Activated CD4-positive, CD25-positive, alpha-beta regulatory T cell treated with anti-CD3 and anti-CD28 coated beads, Interleukin-2, amount 50 U/mL, for 16 hours (primary cell): ENCODE measurements at regions not wholly inside any gene's neighbourhood (a gene's known extent, or its start where the extent isn't known, plus 50 kb on each side); places are given as distances from the start of the nearest gene placed in this dataset.
A peak's percentile ranks its signal among the peaks of the same experiment; 100 is the strongest.
"Not testable (repeated sequence)": the region's sequence is repeated elsewhere in the genome, so short reads cannot be mapped to it uniquely, and the experiment has no call there.

ENCODE experiments used
- DNase-seq: peaks from one replicate; pipeline ENCODE4 v3.0.0-alpha.2; 2020; ENCODE audit warnings: low read depth, low spot score

GRCh38 chr20:2203436-2203835 is 92.4 kb upstream of the TGM3 start:
- DNase-seq: no peak

- no peak for DNase-seq
Measured at GRCh38 chr20:2204021-2204420, 91.8 kb upstream of the TGM3 start.

- DNase-seq: peak; percentile 19
Measured at GRCh38 chr20:2206957-2207769, 88.6 kb upstream of the TGM3 start.

GRCh38 chr20:2207770-2208097 is 88.1 kb upstream of the TGM3 start:
- DNase-seq: no peak

GRCh38 chr20:2208897-2209296 is 86.9 kb upstream of the TGM3 start:
- DNase-seq: no peak

- DNase-seq: no peak
Measured at GRCh38 chr20:2210646-2211552, 84.9 kb upstream of the TGM3 start.

GRCh38 chr20:2212456-2213015 is 83.3 kb upstream of the TGM3 start:
- DNase-seq: no peak

GRCh38 chr20:2213401-2213800 is 82.4 kb upstream of the TGM3 start:
- DNase-seq: no peak

- DNase-seq: no peak
Measured at GRCh38 chr20:2217857-2218539, 77.8 kb upstream of the TGM3 start.

GRCh38 chr20:2219481-2220006 is 76.3 kb upstream of the TGM3 start:
- no peak for DNase-seq

- DNase-seq: no peak
Measured at GRCh38 chr20:2220298-2220697, 75.5 kb upstream of the TGM3 start.

GRCh38 chr20:2221921-2222320 is 73.9 kb upstream of the TGM3 start:
- DNase-seq: no peak

- DNase-seq: no peak
Measured at GRCh38 chr20:2223558-2224367, 72.0 kb upstream of the TGM3 start.

GRCh38 chr20:2224368-2224639 is 71.5 kb upstream of the TGM3 start:
- DNase-seq: no peak

- not testable (repeated sequence) for DNase-seq
Measured at GRCh38 chr20:2227285-2227684, 68.5 kb upstream of the TGM3 start.

- no peak for DNase-seq
Measured at GRCh38 chr20:2227861-2228260, 67.9 kb upstream of the TGM3 start.

GRCh38 chr20:2228926-2229325 is 66.9 kb upstream of the TGM3 start:
- no peak for DNase-seq

GRCh38 chr20:2230726-2231488 is 64.9 kb upstream of the TGM3 start:
- no peak for DNase-seq

- no peak for DNase-seq
Measured at GRCh38 chr20:2231701-2232100, 64.1 kb upstream of the TGM3 start.

GRCh38 chr20:2234598-2235191 is 61.1 kb upstream of the TGM3 start:
- no peak for DNase-seq
